ENCODE measurements at regions not wholly inside any gene's neighbourhood (a gene's known extent, or its start where the extent isn't known, plus 50 kb on each side); places are given as distances from the start of the nearest gene placed in this dataset.
A peak's percentile ranks its signal among the peaks of the same experiment; 100 is the strongest.

GRCh38 chr7:132065193-132065988 is 509.0 kb upstream of the PODXL start:
- WGBS (ENCODE audit: insufficient coverage, low coverage, low lambda C conversion rate, missing lambda C conversion rate), result 42% methylated on average over 7 of the region's 8 CpGs
- DNase-seq, result no peak
- TF ChIP-seq CTCF (IDR thresholded peaks at IDR 0.05) (no peak), POLR2A (IDR thresholded peaks at IDR 0.05) (no peak)
- no peaks in the 10 kb centered on the region for H3K9me3 ChIP-seq
- H3K27me3 ChIP-seq, result no peaks in the 10 kb centered on the region
- H3K36me3 ChIP-seq, result no peaks in the 10 kb centered on the region
- peak in 1 of 4 donors; percentile 41 for ATAC-seq
- intact Hi-C loops (cut with DNase I), result no loop called here
- H3K27ac ChIP-seq, result no peak overlapping the region
- no peaks in the 10 kb centered on the region for H3K4me1 ChIP-seq
- no peak overlapping the region for H3K4me3 ChIP-seq

GRCh38 chr7:132063800-132064199 is 507.4 kb upstream of the PODXL start:
- H3K4me3 ChIP-seq, result no peak overlapping the region
- H3K27me3 ChIP-seq, result no peaks in the 10 kb centered on the region
- no peak for TF ChIP-seq CTCF (IDR thresholded peaks at IDR 0.05)
- no peak for TF ChIP-seq POLR2A (IDR thresholded peaks at IDR 0.05)
- DNase-seq (no peak), ATAC-seq (no peak)
- H3K36me3 ChIP-seq, result no peaks in the 10 kb centered on the region
- H3K4me1 ChIP-seq, result no peaks in the 10 kb centered on the region
- intact Hi-C loops (cut with DNase I), result no loop called here
- H3K9me3 ChIP-seq, result no peaks in the 10 kb centered on the region
- no peak overlapping the region for H3K27ac ChIP-seq
- WGBS (ENCODE audit: insufficient coverage, low coverage, low lambda C conversion rate, missing lambda C conversion rate), result 18% methylated on average over 3 of the region's 7 CpGs

GRCh38 chr7:132061937-132062336 is 505.5 kb upstream of the PODXL start:
- Histone ChIP-seq H3K9me3 (no peaks in the 10 kb centered on the region), H3K27me3 (no peaks in the 10 kb centered on the region), H3K36me3 (no peaks in the 10 kb centered on the region), H3K4me1 (no peaks in the 10 kb centered on the region), H3K4me3 (no peak overlapping the region), H3K27ac (no peak overlapping the region)
- intact Hi-C loops (cut with DNase I), result no loop called here
- no peak for TF ChIP-seq CTCF (IDR thresholded peaks at IDR 0.05)
- no peak for TF ChIP-seq POLR2A (IDR thresholded peaks at IDR 0.05)
- DNase-seq, result no peak
- WGBS (ENCODE audit: insufficient coverage, low coverage, low lambda C conversion rate, missing lambda C conversion rate), result 68% methylated on average over 2 of the region's 2 CpGs
- no peak for ATAC-seq

- Histone ChIP-seq H3K4me3 (no peak overlapping the region), H3K27ac (no peak overlapping the region), H3K9me3 (no peaks in the 10 kb centered on the region), H3K36me3 (no peaks in the 10 kb centered on the region), H3K27me3 (no peaks in the 10 kb centered on the region), H3K4me1 (no peaks in the 10 kb centered on the region)
- intact Hi-C loops (cut with DNase I), result no loop called here
- ATAC-seq (no peak), DNase-seq (no peak)
- TF ChIP-seq CTCF (IDR thresholded peaks at IDR 0.05), result no peak
- no peak for TF ChIP-seq POLR2A (IDR thresholded peaks at IDR 0.05)
- WGBS (ENCODE audit: insufficient coverage, low coverage, low lambda C conversion rate, missing lambda C conversion rate), result 36% methylated on average over 3 of the region's 4 CpGs
These were observed 502.7 kb upstream of the PODXL start for GRCh38 chr7:132059141-132059540.

All from right lobe of liver (tissue), 6 donors.